Mammary epithelial cell (primary cell): ENCODE measurements at regions not wholly inside any gene's neighbourhood (a gene's known extent, or its start where the extent isn't known, plus 50 kb on each side); places are given as distances from the start of the nearest gene placed in this dataset.

Experiments used
- CTCF ChIP-seq, 2 donors: IDR thresholded peaks in 1 of 2; conservative IDR thresholded peaks in 1 of 2; 2 replicates each; pipeline ENCODE4 v1.5.1; 2011 to 2012; ENCODE audit warnings: inconsistent platforms in 2 of 2, low read length in 2 of 2, mild to moderate bottlenecking in 2 of 2, control low read depth in 1 of 2, low read depth in 1 of 2; ENCODE audit not compliant: insufficient read depth in 1 of 2; ENCODE audit errors: extremely low read depth in 1 of 2
- EZH2 ChIP-seq: IDR thresholded peaks from 2 replicates; pipeline ENCODE4 v1.6.1; 2012; ENCODE audit warnings: low read length, inconsistent platforms, borderline replicate concordance

GRCh38 chr6:12366731-12367130, 76.6 kb downstream of the EDN1 start:
- no peak for TF ChIP-seq CTCF (conservative IDR thresholded peaks at IDR 0.05 in 1 of 2, IDR thresholded peaks at IDR 0.05 in 1 of 2; ENCODE audit: extremely low read depth in 1 of 2, insufficient read depth in 1 of 2, low read depth in 1 of 2, low read length in 2 of 2)
- no peak for TF ChIP-seq EZH2
